Keratinocyte (primary cell): ENCODE measurements at regions not wholly inside any gene's neighbourhood (a gene's known extent, or its start where the extent isn't known, plus 50 kb on each side); places are given as distances from the start of the nearest gene placed in this dataset.
A peak's percentile ranks its signal among the peaks of the same experiment; 100 is the strongest.

ENCODE experiments used
- DNase-seq: peaks from one replicate; pipeline ENCODE4 v3.0.0-alpha.2; 2011; ENCODE audit warnings: low read depth, missing footprints, low spot score
- FAIRE-seq: peaks from 2 replicates; lab custom pipeline; 2011; peaks lifted over from hg19 to GRCh38; lab: Jason Lieb, UNC
- H2AFZ ChIP-seq: 2 replicates; pipeline ENCODE4 v1.6.0; 2012; ENCODE audit warnings: low read length, control low read depth, inconsistent platforms; ENCODE audit not compliant: control insufficient read depth
- H3K27ac ChIP-seq: 2 replicates; pipeline ENCODE4 v1.5.1; 2011; ENCODE audit warnings: low read length; ENCODE audit not compliant: control insufficient read depth, insufficient read depth
- H3K27me3 ChIP-seq: 3 replicates; pipeline ENCODE4 v1.6.0; 2011; ENCODE audit warnings: low read length; ENCODE audit not compliant: control insufficient read depth, insufficient read depth; ENCODE audit errors: extremely low read depth
- H3K36me3 ChIP-seq, 2 experiments: 2 replicates in 1 of 2; 3 replicates in 1 of 2; pipeline ENCODE4 v1.5.1; 2011; ENCODE audit warnings: low read length in 2 of 2, mild to moderate bottlenecking in 1 of 2; ENCODE audit not compliant: control insufficient read depth in 2 of 2, insufficient read depth in 2 of 2; ENCODE audit errors: extremely low read depth in 1 of 2
- H3K4me1 ChIP-seq: 3 replicates; pipeline ENCODE4 v1.5.1; 2011; ENCODE audit warnings: low read length; ENCODE audit not compliant: control insufficient read depth, insufficient read depth; ENCODE audit errors: extremely low read depth
- H3K4me2 ChIP-seq: 3 replicates; pipeline ENCODE4 v1.6.0; 2011; ENCODE audit warnings: low read depth, low read length; ENCODE audit not compliant: control insufficient read depth, insufficient read depth; ENCODE audit errors: extremely low read depth
- H3K4me3 ChIP-seq, 3 experiments: fragments of 200-600 bp in 1 of 3; sonication (generic) in 1 of 3; 2 replicates in 2 of 3; 3 replicates in 1 of 3; pipeline ENCODE4 v1.5.1; 2011 to 2016; ENCODE audit warnings: low read length in 3 of 3, mild to moderate bottlenecking in 3 of 3, control low read depth in 2 of 3, inconsistent platforms in 1 of 3, low read depth in 1 of 3, mixed read lengths in 1 of 3, mixed run types in 1 of 3, moderate library complexity in 1 of 3; ENCODE audit not compliant: control insufficient read depth in 2 of 3, insufficient read depth in 2 of 3; ENCODE audit errors: extremely low read depth in 1 of 3
- H3K79me2 ChIP-seq: 2 replicates; pipeline ENCODE4 v1.6.0; 2012; ENCODE audit warnings: low read length; ENCODE audit not compliant: control insufficient read depth, insufficient read depth
- H3K9ac ChIP-seq: 3 replicates; pipeline ENCODE4 v1.6.0; 2011; ENCODE audit warnings: low read length; ENCODE audit not compliant: control insufficient read depth, insufficient read depth; ENCODE audit errors: extremely low read depth
- H3K9me1 ChIP-seq: 3 replicates; pipeline ENCODE4 v1.6.0; 2011; ENCODE audit warnings: low read length; ENCODE audit not compliant: control insufficient read depth, insufficient read depth; ENCODE audit errors: extremely low read depth
- H3K9me3 ChIP-seq: 2 replicates; pipeline ENCODE4 v1.5.1; 2012; ENCODE audit warnings: low read depth, low read length; ENCODE audit not compliant: control insufficient read depth
- H4K20me1 ChIP-seq: 3 replicates; pipeline ENCODE4 v1.6.0; 2011; ENCODE audit warnings: low read length; ENCODE audit not compliant: control insufficient read depth, insufficient read depth; ENCODE audit errors: extremely low read depth
- CTCF ChIP-seq, 3 experiments: IDR thresholded peaks in 1 of 3; conservative IDR thresholded peaks in 1 of 3; optimal IDR thresholded peaks in 1 of 3; 2 replicates in 2 of 3; 3 replicates in 1 of 3; pipeline versions ENCODE3 to v1.5.1; 2011; ENCODE audit warnings: low read length in 3 of 3, mild to moderate bottlenecking in 3 of 3, moderate library complexity in 2 of 3, control low read depth in 1 of 3, inconsistent platforms in 1 of 3; ENCODE audit not compliant: insufficient read depth in 2 of 3; ENCODE audit errors: extremely low read depth in 1 of 3
- EZH2 ChIP-seq: IDR thresholded peaks from one replicate; pipeline ENCODE4 v1.6.1; 2012; ENCODE audit warnings: inconsistent platforms, mild to moderate bottlenecking, low read length, moderate library complexity
- dilution Hi-C: fragments of 300-500 bp; cut with MboI; formaldehyde crosslinking; loops from one replicate; pipeline ENCODE4 v1.7.0; 2020; ENCODE audit warnings: low sequenced_read_pairs; ENCODE audit not compliant: extremely low pct_ligation_motif_present

GRCh38 chr4:117793845-117794480 lies 240.3 kb upstream of the NDST3 start:
- FAIRE-seq (peak; percentile 92), DNase-seq (no peak)
- H3K27ac ChIP-seq = no peak overlapping the region
- H3K36me3 ChIP-seq = no peaks in the 10 kb centered on the region
- dilution Hi-C loops = no loop called here
- peak overlapping the region; percentile 54 for H2AFZ ChIP-seq
- no peaks in the 10 kb centered on the region for H4K20me1 ChIP-seq
- H3K9me3 ChIP-seq = no peaks in the 10 kb centered on the region
- H3K9ac ChIP-seq = no peak overlapping the region
- no peaks in the 10 kb centered on the region for H3K9me1 ChIP-seq
- no peaks in the 10 kb centered on the region for H3K79me2 ChIP-seq
- peak overlapping the region; percentile 20 for H3K4me2 ChIP-seq
- no peak overlapping the region for H3K4me3 ChIP-seq
- H3K4me1 ChIP-seq = peaks cover 12% of the 10 kb centered on the region
- H3K27me3 ChIP-seq = no peaks in the 10 kb centered on the region
- TF ChIP-seq EZH2 = no peak
- no peak for TF ChIP-seq CTCF (optimal IDR thresholded peaks at IDR 0.05 in 1 of 3, IDR thresholded peaks at IDR 0.05 in 1 of 3, conservative IDR thresholded peaks at IDR 0.05 in 1 of 3; ENCODE audit: extremely low read depth in 1 of 3, insufficient read depth in 2 of 3, low read length in 3 of 3)

DNA sequence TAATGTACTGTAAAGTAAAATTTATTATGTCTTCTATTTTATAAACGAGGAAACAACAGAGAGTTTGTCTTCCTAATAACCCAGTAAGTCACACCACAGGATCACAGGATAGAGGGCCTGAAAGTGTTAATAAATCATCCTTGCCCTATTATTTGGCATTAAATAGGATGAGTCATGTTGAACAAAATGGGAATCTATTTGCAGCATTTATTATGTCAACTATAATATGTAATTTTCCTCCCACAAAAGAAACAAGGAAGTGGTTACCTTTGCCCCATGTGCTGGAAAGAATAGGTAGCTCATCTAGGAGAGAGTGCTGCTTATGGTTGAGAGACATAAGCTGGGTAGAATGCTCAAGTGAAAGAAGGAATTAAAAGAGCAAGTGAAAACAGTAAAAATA lies 237.6 kb upstream of the NDST3 start:
- H3K79me2 ChIP-seq = no peaks in the 10 kb centered on the region
- H3K36me3 ChIP-seq = no peaks in the 10 kb centered on the region
- H2AFZ ChIP-seq = peak overlapping the region; percentile 26
- peaks cover 12% of the 10 kb centered on the region for H3K4me1 ChIP-seq
- no peaks in the 10 kb centered on the region for H3K9me3 ChIP-seq
- peak; percentile 36 for FAIRE-seq
- H3K4me3 ChIP-seq = no peak overlapping the region
- H3K27ac ChIP-seq = no peak overlapping the region
- H3K27me3 ChIP-seq = no peaks in the 10 kb centered on the region
- TF ChIP-seq EZH2 (no peak), CTCF (optimal IDR thresholded peaks at IDR 0.05 in 1 of 3, IDR thresholded peaks at IDR 0.05 in 1 of 3, conservative IDR thresholded peaks at IDR 0.05 in 1 of 3; ENCODE audit: extremely low read depth in 1 of 3, insufficient read depth in 2 of 3, low read length in 3 of 3) (no peak)
- no peaks in the 10 kb centered on the region for H4K20me1 ChIP-seq
- H3K9ac ChIP-seq = no peak overlapping the region
- H3K4me2 ChIP-seq = no peak overlapping the region
- no peaks in the 10 kb centered on the region for H3K9me1 ChIP-seq
- dilution Hi-C loops = no loop called here
- DNase-seq = no peak
